GM23338 (cell line): ENCODE measurements at regions not wholly inside any gene's neighbourhood (a gene's known extent, or its start where the extent isn't known, plus 50 kb on each side); places are given as distances from the start of the nearest gene placed in this dataset.

ENCODE experiments used
- ATAC-seq: fragments of 200-7000 bp; cut with Tn5 transposase; 3 replicates; pipeline ENCODE4 v1.9.1; 2020
- DNase-seq: peaks from one replicate; pipeline ENCODE4 v3.0.0-alpha.2; 2015; ENCODE audit warnings: low spot score
- H2AFZ ChIP-seq: fragments of 200-600 bp; sonication (generic); 2 replicates; pipeline ENCODE4 v1.8.0; 2016; ENCODE audit warnings: antibody characterized with exemption, mild to moderate bottlenecking, moderate library complexity
- H3F3A ChIP-seq: fragments of 200-600 bp; sonication (generic); replicated peaks from 2 replicates; pipeline ENCODE4 v1.8.0; 2017; ENCODE audit warnings: antibody characterized with exemption, mixed run types, low read depth
- H3K27ac ChIP-seq: fragments of 200-600 bp; sonication (generic); 2 replicates; pipeline ENCODE4 v1.6.1; 2016; ENCODE audit warnings: low read depth
- H3K27me3 ChIP-seq: fragments of 200-600 bp; sonication (generic); 2 replicates; pipeline ENCODE4 v1.8.0; 2016; ENCODE audit warnings: mild to moderate bottlenecking, mixed run types, moderate library complexity; ENCODE audit not compliant: insufficient read depth
- H3K36me3 ChIP-seq: fragments of 200-600 bp; sonication (generic); 2 replicates; pipeline ENCODE4 v1.8.0; 2016; ENCODE audit warnings: mild to moderate bottlenecking; ENCODE audit not compliant: insufficient read depth
- H3K4me1 ChIP-seq: fragments of 200-600 bp; sonication (generic); 2 replicates; pipeline ENCODE4 v1.8.0; 2016; ENCODE audit warnings: mild to moderate bottlenecking, moderate library complexity; ENCODE audit not compliant: insufficient read depth
- H3K4me2 ChIP-seq: fragments of 200-600 bp; sonication (generic); 2 replicates; pipeline ENCODE4 v1.7.1; 2017; ENCODE audit warnings: mixed run types
- H3K4me3 ChIP-seq: fragments of 200-600 bp; sonication (generic); 2 replicates; pipeline ENCODE4 v1.6.1; 2016; ENCODE audit warnings: mixed run types
- H3K79me2 ChIP-seq: fragments of 200-600 bp; sonication (generic); replicated peaks from 2 replicates; pipeline ENCODE4 v1.8.0; 2017; ENCODE audit warnings: mild to moderate bottlenecking; ENCODE audit not compliant: insufficient read depth
- H3K9me2 ChIP-seq: fragments of 200-600 bp; sonication (generic); 2 replicates; pipeline ENCODE4 v1.8.0; 2017; ENCODE audit not compliant: insufficient read depth
- H4K20me1 ChIP-seq: fragments of 200-600 bp; sonication (generic); replicated peaks from 2 replicates; pipeline ENCODE4 v1.8.0; 2017; ENCODE audit warnings: mild to moderate bottlenecking; ENCODE audit not compliant: insufficient read depth
- H3K27ac Mint-ChIP-seq: 2 replicates; pipeline ENCODE4 v1.8.0; 2020; ENCODE audit warnings: inconsistent platforms, mild to moderate bottlenecking, moderate library complexity, mixed read lengths
- H3K27me3 Mint-ChIP-seq: 3 replicates; pipeline ENCODE4 v1.8.0; 2022; ENCODE audit warnings: low read depth, mild to moderate bottlenecking, moderate library complexity, mixed read lengths, inconsistent platforms; ENCODE audit not compliant: insufficient read depth, poor library complexity
- H3K36me3 Mint-ChIP-seq: 3 replicates; pipeline ENCODE4 v1.8.0; 2021; ENCODE audit warnings: low read depth, mild to moderate bottlenecking, inconsistent platforms, moderate library complexity, mixed read lengths
- H3K4me1 Mint-ChIP-seq: 3 replicates; pipeline ENCODE4 v1.8.0; 2020; ENCODE audit warnings: mild to moderate bottlenecking, inconsistent platforms, mixed read lengths
- H3K4me3 Mint-ChIP-seq: 3 replicates; pipeline ENCODE4 v1.8.0; 2021; ENCODE audit warnings: moderate library complexity, mild to moderate bottlenecking, inconsistent platforms, mixed read lengths
- H3K9me3 Mint-ChIP-seq: 3 replicates; pipeline ENCODE4 v1.8.0; 2020; ENCODE audit warnings: moderate library complexity, mild to moderate bottlenecking, inconsistent platforms, mixed read lengths
- CREB1 ChIP-seq: fragments of 250-450 bp; sonication (Bioruptor Pico); IDR thresholded peaks from 2 replicates; pipeline ENCODE4 v1.5.0; 2020; ENCODE audit warnings: low read depth, mild to moderate bottlenecking, moderate library complexity
- ETS1 ChIP-seq: IDR thresholded peaks from 2 replicates; pipeline ENCODE4 v1.6.1; 2016; ENCODE audit warnings: antibody characterized with exemption
- EZH2 ChIP-seq: fragments of 200-600 bp; sonication (generic); IDR thresholded peaks from one replicate; pipeline ENCODE4 v1.8.0; 2017; ENCODE audit warnings: antibody characterized with exemption, mild to moderate bottlenecking, low read depth; ENCODE audit not compliant: unreplicated experiment
- EZH2phosphoT487 ChIP-seq: fragments of 200-600 bp; sonication (generic); IDR thresholded peaks from one replicate; pipeline ENCODE4 v1.8.1; 2018; ENCODE audit warnings: antibody characterized with exemption; ENCODE audit not compliant: unreplicated experiment
- JUNB ChIP-seq: IDR thresholded peaks from one replicate; pipeline ENCODE4 v1.6.1; 2016; ENCODE audit warnings: antibody characterized with exemption; ENCODE audit not compliant: unreplicated experiment
- NANOG ChIP-seq: IDR thresholded peaks from 2 replicates; pipeline ENCODE4 v1.6.1; 2016; ENCODE audit warnings: antibody characterized with exemption, borderline replicate concordance
- POLR2AphosphoS5 ChIP-seq: IDR thresholded peaks from 2 replicates; pipeline ENCODE4 v1.6.1; 2016; ENCODE audit warnings: antibody characterized with exemption, low read depth
- STAT1 ChIP-seq: IDR thresholded peaks from one replicate; pipeline ENCODE4 v1.6.1; 2016; ENCODE audit warnings: antibody characterized with exemption; ENCODE audit not compliant: unreplicated experiment
- ZNF114 ChIP-seq: fragments of 250-450 bp; sonication (Bioruptor Pico); IDR thresholded peaks from 2 replicates; pipeline ENCODE4 v1.5.0; 2020; ENCODE audit warnings: mild to moderate bottlenecking, moderate library complexity
- ZNF331 ChIP-seq: fragments of 250-450 bp; sonication (Bioruptor Pico); IDR thresholded peaks from 2 replicates; pipeline ENCODE4 v1.5.0; 2020; ENCODE audit warnings: low read depth, mild to moderate bottlenecking, moderate library complexity
- TF ChIP-seq, protein P1 (sequence below): IDR thresholded peaks from one replicate; pipeline ENCODE4 v1.6.1; 2018; ENCODE audit warnings: antibody characterized with exemption; ENCODE audit not compliant: unreplicated experiment
- TF ChIP-seq, protein P2 (sequence below), 2 experiments: fragments of 200-600 bp in 1 of 2; sonication (generic) in 1 of 2; conservative IDR thresholded peaks; 2 replicates each; pipeline versions ENCODE4 v1.5.1 to v1.6.1; 2016 to 2017; ENCODE audit warnings: antibody characterized with exemption in 2 of 2, low read depth in 2 of 2, mild to moderate bottlenecking in 2 of 2, moderate library complexity in 1 of 2
- TF ChIP-seq, protein P3 (sequence below): fragments of 250-450 bp; sonication (Bioruptor Pico); IDR thresholded peaks from 2 replicates; pipeline ENCODE4 v1.5.0; 2020; ENCODE audit warnings: mild to moderate bottlenecking, moderate library complexity

GRCh38 chr11:38461751-38462150, 1863.7 kb upstream of the RAG2 start:
- H4K20me1 ChIP-seq, result no peaks in the 10 kb centered on the region
- H2AFZ ChIP-seq, result no peak overlapping the region
- no peak for ATAC-seq
- TF ChIP-seq, protein P1, sequence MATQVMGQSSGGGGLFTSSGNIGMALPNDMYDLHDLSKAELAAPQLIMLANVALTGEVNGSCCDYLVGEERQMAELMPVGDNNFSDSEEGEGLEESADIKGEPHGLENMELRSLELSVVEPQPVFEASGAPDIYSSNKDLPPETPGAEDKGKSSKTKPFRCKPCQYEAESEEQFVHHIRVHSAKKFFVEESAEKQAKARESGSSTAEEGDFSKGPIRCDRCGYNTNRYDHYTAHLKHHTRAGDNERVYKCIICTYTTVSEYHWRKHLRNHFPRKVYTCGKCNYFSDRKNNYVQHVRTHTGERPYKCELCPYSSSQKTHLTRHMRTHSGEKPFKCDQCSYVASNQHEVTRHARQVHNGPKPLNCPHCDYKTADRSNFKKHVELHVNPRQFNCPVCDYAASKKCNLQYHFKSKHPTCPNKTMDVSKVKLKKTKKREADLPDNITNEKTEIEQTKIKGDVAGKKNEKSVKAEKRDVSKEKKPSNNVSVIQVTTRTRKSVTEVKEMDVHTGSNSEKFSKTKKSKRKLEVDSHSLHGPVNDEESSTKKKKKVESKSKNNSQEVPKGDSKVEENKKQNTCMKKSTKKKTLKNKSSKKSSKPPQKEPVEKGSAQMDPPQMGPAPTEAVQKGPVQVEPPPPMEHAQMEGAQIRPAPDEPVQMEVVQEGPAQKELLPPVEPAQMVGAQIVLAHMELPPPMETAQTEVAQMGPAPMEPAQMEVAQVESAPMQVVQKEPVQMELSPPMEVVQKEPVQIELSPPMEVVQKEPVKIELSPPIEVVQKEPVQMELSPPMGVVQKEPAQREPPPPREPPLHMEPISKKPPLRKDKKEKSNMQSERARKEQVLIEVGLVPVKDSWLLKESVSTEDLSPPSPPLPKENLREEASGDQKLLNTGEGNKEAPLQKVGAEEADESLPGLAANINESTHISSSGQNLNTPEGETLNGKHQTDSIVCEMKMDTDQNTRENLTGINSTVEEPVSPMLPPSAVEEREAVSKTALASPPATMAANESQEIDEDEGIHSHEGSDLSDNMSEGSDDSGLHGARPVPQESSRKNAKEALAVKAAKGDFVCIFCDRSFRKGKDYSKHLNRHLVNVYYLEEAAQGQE, result no peak
- TF ChIP-seq ETS1 (no peak), STAT1 (no peak), POLR2AphosphoS5 (no peak), ZNF331 (no peak), JUNB (no peak), EZH2 (no peak), NANOG (no peak), CREB1 (CRISPR knock-in tag) (no peak), ZNF114 (CRISPR knock-in tag) (no peak), EZH2phosphoT487 (no peak)
- TF ChIP-seq, protein P2, sequence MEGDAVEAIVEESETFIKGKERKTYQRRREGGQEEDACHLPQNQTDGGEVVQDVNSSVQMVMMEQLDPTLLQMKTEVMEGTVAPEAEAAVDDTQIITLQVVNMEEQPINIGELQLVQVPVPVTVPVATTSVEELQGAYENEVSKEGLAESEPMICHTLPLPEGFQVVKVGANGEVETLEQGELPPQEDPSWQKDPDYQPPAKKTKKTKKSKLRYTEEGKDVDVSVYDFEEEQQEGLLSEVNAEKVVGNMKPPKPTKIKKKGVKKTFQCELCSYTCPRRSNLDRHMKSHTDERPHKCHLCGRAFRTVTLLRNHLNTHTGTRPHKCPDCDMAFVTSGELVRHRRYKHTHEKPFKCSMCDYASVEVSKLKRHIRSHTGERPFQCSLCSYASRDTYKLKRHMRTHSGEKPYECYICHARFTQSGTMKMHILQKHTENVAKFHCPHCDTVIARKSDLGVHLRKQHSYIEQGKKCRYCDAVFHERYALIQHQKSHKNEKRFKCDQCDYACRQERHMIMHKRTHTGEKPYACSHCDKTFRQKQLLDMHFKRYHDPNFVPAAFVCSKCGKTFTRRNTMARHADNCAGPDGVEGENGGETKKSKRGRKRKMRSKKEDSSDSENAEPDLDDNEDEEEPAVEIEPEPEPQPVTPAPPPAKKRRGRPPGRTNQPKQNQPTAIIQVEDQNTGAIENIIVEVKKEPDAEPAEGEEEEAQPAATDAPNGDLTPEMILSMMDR (conservative IDR thresholded peaks at IDR 0.05; ENCODE audit: low read depth in 2 of 2), result no peak
- TF ChIP-seq, protein P3, sequence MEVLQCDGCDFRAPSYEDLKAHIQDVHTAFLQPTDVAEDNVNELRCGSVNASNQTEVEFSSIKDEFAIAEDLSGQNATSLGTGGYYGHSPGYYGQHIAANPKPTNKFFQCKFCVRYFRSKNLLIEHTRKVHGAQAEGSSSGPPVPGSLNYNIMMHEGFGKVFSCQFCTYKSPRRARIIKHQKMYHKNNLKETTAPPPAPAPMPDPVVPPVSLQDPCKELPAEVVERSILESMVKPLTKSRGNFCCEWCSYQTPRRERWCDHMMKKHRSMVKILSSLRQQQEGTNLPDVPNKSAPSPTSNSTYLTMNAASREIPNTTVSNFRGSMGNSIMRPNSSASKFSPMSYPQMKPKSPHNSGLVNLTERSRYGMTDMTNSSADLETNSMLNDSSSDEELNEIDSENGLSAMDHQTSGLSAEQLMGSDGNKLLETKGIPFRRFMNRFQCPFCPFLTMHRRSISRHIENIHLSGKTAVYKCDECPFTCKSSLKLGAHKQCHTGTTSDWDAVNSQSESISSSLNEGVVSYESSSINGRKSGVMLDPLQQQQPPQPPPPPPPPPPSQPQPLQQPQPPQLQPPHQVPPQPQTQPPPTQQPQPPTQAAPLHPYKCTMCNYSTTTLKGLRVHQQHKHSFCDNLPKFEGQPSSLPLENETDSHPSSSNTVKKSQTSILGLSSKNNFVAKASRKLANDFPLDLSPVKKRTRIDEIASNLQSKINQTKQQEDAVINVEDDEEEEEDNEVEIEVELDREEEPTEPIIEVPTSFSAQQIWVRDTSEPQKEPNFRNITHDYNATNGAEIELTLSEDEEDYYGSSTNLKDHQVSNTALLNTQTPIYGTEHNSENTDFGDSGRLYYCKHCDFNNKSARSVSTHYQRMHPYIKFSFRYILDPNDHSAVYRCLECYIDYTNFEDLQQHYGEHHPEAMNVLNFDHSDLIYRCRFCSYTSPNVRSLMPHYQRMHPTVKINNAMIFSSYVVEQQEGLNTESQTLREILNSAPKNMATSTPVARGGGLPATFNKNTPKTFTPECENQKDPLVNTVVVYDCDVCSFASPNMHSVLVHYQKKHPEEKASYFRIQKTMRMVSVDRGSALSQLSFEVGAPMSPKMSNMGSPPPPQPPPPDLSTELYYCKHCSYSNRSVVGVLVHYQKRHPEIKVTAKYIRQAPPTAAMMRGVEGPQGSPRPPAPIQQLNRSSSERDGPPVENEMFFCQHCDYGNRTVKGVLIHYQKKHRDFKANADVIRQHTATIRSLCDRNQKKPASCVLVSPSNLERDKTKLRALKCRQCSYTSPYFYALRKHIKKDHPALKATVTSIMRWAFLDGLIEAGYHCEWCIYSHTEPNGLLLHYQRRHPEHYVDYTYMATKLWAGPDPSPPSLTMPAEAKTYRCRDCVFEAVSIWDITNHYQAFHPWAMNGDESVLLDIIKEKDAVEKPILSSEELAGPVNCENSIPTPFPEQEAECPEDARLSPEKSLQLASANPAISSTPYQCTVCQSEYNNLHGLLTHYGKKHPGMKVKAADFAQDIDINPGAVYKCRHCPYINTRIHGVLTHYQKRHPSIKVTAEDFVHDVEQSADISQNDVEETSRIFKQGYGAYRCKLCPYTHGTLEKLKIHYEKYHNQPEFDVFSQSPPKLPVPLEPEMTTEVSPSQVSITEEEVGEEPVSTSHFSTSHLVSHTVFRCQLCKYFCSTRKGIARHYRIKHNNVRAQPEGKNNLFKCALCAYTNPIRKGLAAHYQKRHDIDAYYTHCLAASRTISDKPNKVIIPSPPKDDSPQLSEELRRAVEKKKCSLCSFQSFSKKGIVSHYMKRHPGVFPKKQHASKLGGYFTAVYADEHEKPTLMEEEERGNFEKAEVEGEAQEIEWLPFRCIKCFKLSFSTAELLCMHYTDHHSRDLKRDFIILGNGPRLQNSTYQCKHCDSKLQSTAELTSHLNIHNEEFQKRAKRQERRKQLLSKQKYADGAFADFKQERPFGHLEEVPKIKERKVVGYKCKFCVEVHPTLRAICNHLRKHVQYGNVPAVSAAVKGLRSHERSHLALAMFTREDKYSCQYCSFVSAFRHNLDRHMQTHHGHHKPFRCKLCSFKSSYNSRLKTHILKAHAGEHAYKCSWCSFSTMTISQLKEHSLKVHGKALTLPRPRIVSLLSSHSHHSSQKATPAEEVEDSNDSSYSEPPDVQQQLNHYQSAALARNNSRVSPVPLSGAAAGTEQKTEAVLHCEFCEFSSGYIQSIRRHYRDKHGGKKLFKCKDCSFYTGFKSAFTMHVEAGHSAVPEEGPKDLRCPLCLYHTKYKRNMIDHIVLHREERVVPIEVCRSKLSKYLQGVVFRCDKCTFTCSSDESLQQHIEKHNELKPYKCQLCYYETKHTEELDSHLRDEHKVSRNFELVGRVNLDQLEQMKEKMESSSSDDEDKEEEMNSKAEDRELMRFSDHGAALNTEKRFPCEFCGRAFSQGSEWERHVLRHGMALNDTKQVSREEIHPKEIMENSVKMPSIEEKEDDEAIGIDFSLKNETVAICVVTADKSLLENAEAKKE, result no peak
- H3K9me2 ChIP-seq, result no peaks in the 10 kb centered on the region
- H3K4me3 ChIP-seq, result no peak overlapping the region
- H3K4me2 ChIP-seq, result no peak overlapping the region
- Mint-ChIP-seq H3K27ac (no peak overlapping the region), H3K4me3 (no peak overlapping the region), H3K27me3 (no peaks in the 10 kb centered on the region), H3K9me3 (no peaks in the 10 kb centered on the region), H3K4me1 (no peaks in the 10 kb centered on the region), H3K36me3 (no peaks in the 10 kb centered on the region)
- no peaks in the 10 kb centered on the region for H3K36me3 ChIP-seq
- no peaks in the 10 kb centered on the region for H3K27me3 ChIP-seq
- H3K4me1 ChIP-seq, result no peaks in the 10 kb centered on the region
- no peak overlapping the region for H3K27ac ChIP-seq
- DNase-seq, result no peak
- H3K79me2 ChIP-seq, result no peaks in the 10 kb centered on the region
- H3F3A ChIP-seq, result no peaks in the 10 kb centered on the region
